D721Med (cell line): ENCODE measurements at regions not wholly inside any gene's neighbourhood (a gene's known extent, or its start where the extent isn't known, plus 50 kb on each side); places are given as distances from the start of the nearest gene placed in this dataset.

Source experiments
- DNase-seq: peaks from one replicate; pipeline ENCODE4 v3.0.0; 2011; ENCODE audit warnings: low spot score; ENCODE audit not compliant: insufficient read length
- FAIRE-seq: peaks from 2 replicates; lab custom pipeline; 2011; peaks lifted over from hg19 to GRCh38; lab: Jason Lieb, UNC
- TF ChIP-seq, protein P1 (sequence below): IDR thresholded peaks from 2 replicates; pipeline ENCODE4 v1.5.1; 2012; ENCODE audit warnings: mild to moderate bottlenecking, control low read depth; ENCODE audit not compliant: insufficient read depth; ENCODE audit errors: missing control alignments

DNA sequence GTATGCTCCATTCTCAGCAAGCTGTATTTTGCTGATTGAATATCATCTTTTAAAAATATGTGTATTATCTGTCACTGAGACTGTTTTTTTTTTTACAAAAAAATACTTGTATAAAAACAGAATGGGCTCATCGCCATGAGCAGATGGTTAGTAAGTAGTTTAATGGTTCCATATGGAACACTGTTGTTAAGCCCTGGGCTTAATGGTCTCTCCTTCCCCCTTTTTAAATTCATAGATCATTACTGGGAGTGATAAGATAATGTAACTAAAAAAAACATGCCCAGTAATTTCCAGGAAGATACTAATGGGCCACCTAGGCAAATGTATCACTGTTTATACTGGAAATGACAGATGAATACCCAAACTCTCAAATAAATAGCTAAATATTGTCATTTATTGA, 95.3 kb upstream of the TPRG1 start:
- DNase-seq (no peak), FAIRE-seq (no peak)
- TF ChIP-seq, protein P1, sequence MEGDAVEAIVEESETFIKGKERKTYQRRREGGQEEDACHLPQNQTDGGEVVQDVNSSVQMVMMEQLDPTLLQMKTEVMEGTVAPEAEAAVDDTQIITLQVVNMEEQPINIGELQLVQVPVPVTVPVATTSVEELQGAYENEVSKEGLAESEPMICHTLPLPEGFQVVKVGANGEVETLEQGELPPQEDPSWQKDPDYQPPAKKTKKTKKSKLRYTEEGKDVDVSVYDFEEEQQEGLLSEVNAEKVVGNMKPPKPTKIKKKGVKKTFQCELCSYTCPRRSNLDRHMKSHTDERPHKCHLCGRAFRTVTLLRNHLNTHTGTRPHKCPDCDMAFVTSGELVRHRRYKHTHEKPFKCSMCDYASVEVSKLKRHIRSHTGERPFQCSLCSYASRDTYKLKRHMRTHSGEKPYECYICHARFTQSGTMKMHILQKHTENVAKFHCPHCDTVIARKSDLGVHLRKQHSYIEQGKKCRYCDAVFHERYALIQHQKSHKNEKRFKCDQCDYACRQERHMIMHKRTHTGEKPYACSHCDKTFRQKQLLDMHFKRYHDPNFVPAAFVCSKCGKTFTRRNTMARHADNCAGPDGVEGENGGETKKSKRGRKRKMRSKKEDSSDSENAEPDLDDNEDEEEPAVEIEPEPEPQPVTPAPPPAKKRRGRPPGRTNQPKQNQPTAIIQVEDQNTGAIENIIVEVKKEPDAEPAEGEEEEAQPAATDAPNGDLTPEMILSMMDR: no peak

GRCh38 chr3:189080745-189081144, 91.0 kb upstream of the TPRG1 start:
- no peak for DNase-seq
- no peak for FAIRE-seq

GRCh38 chr3:189082666-189083427, 88.9 kb upstream of the TPRG1 start:
- TF ChIP-seq, protein P1: no peak
- DNase-seq (no peak), FAIRE-seq (no peak)

More at GRCh38 chr3:189080745-189081144, 91.0 kb upstream of the TPRG1 start:
- TF ChIP-seq, protein P1: no peak

DNA sequence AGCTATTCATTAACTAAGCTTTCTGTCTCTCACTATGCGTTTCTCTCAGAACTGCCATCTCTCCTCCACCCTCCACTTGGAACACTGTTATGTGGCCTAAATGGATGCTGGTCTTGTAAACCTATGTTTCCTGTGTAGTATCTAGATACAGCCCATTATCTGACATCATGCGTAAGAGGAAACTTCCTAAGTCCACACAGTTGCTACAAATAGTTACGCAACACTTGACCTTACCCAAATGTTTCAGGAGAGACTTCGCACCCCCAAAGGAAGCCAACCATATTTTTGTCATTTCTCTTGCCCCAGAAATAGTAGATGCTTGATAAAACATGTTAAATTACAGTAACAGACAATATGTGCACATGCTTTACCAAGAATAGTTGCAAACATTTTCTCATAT, 87.2 kb upstream of the TPRG1 start:
- no peak for DNase-seq
- FAIRE-seq: no peak

GRCh38 chr3:189092547-189092946, 79.2 kb upstream of the TPRG1 start:
- TF ChIP-seq, protein P1: no peak
- FAIRE-seq (no peak), DNase-seq (no peak)

More for the DNA sequence above, 87.2 kb upstream of the TPRG1 start:
- TF ChIP-seq, protein P1: no peak

- TF ChIP-seq, protein P1: no peak
- no peak for FAIRE-seq
- no peak for DNase-seq
These were observed 77.2 kb upstream of the TPRG1 start for GRCh38 chr3:189094539-189094938.

- TF ChIP-seq, protein P1: no peak
- FAIRE-seq (no peak), DNase-seq (no peak)
These were observed 75.7 kb upstream of the TPRG1 start for GRCh38 chr3:189096092-189096491.
